ENCODE measurements at regions not wholly inside any gene's neighbourhood (a gene's known extent, or its start where the extent isn't known, plus 50 kb on each side); places are given as distances from the start of the nearest gene placed in this dataset.

- 0 out of 2 replicates have a peak, but pooled peaks cover 5% of the 10 kb centered on the region for H3K27me3 ChIP-seq (ENCODE audit: low read depth, low read length)
- no peaks in the 10 kb centered on the region for H3K4me1 ChIP-seq (ENCODE audit: low read length)
- H2AFZ ChIP-seq (ENCODE audit: low read depth, low read length), result no peak overlapping the region
- peaks cover 5% of the 10 kb centered on the region; the same call in 1 of the 2 replicates for H3K9me3 ChIP-seq (ENCODE audit: insufficient read depth, low read length)
- no peak overlapping the region for H3K9ac ChIP-seq (ENCODE audit: low read length)
- H4K20me1 ChIP-seq (ENCODE audit: insufficient read depth, low read length), result no peaks in the 10 kb centered on the region
- no peaks in the 10 kb centered on the region for H3K36me3 ChIP-seq (replicated peaks; ENCODE audit: low read depth, low read length)
- TF ChIP-seq EZH2phosphoT487 (IDR thresholded peaks at IDR 0.05; ENCODE audit: low read depth), result no peak
- TF ChIP-seq, protein P1, sequence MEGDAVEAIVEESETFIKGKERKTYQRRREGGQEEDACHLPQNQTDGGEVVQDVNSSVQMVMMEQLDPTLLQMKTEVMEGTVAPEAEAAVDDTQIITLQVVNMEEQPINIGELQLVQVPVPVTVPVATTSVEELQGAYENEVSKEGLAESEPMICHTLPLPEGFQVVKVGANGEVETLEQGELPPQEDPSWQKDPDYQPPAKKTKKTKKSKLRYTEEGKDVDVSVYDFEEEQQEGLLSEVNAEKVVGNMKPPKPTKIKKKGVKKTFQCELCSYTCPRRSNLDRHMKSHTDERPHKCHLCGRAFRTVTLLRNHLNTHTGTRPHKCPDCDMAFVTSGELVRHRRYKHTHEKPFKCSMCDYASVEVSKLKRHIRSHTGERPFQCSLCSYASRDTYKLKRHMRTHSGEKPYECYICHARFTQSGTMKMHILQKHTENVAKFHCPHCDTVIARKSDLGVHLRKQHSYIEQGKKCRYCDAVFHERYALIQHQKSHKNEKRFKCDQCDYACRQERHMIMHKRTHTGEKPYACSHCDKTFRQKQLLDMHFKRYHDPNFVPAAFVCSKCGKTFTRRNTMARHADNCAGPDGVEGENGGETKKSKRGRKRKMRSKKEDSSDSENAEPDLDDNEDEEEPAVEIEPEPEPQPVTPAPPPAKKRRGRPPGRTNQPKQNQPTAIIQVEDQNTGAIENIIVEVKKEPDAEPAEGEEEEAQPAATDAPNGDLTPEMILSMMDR (IDR thresholded peaks at IDR 0.05; ENCODE audit: low read depth, low read length), result no peak
- no peak overlapping the region for H3K4me2 ChIP-seq (ENCODE audit: low read length)
- no peaks in the 10 kb centered on the region for H3K79me2 ChIP-seq (ENCODE audit: low read length)
- no peak overlapping the region for H3K27ac ChIP-seq (ENCODE audit: low read length)
- no peak overlapping the region for H3K4me3 ChIP-seq (ENCODE audit: low read length)
Measured at GRCh38 chr18:78726326-78727056, 253.1 kb upstream of the SALL3 start.

GRCh38 chr18:78727057-78727739 lies 252.4 kb upstream of the SALL3 start:
- peaks cover 5% of the 10 kb centered on the region; the same call in 1 of the 2 replicates for H3K9me3 ChIP-seq (ENCODE audit: insufficient read depth, low read length)
- H2AFZ ChIP-seq (ENCODE audit: low read depth, low read length), result no peak overlapping the region
- H3K27me3 ChIP-seq (ENCODE audit: low read depth, low read length), result 0 out of 2 replicates have a peak, but pooled peaks cover 5% of the 10 kb centered on the region
- H4K20me1 ChIP-seq (ENCODE audit: insufficient read depth, low read length), result no peaks in the 10 kb centered on the region
- no peak overlapping the region for H3K9ac ChIP-seq (ENCODE audit: low read length)
- H3K4me2 ChIP-seq (ENCODE audit: low read length), result no peak overlapping the region
- no peak overlapping the region for H3K27ac ChIP-seq (ENCODE audit: low read length)
- H3K4me1 ChIP-seq (ENCODE audit: low read length), result no peaks in the 10 kb centered on the region
- no peak for TF ChIP-seq EZH2phosphoT487 (IDR thresholded peaks at IDR 0.05; ENCODE audit: low read depth)
- TF ChIP-seq, protein P1 (IDR thresholded peaks at IDR 0.05; ENCODE audit: low read depth, low read length), result no peak
- no peaks in the 10 kb centered on the region for H3K36me3 ChIP-seq (replicated peaks; ENCODE audit: low read depth, low read length)
- H3K79me2 ChIP-seq (ENCODE audit: low read length), result no peaks in the 10 kb centered on the region
- no peak overlapping the region for H3K4me3 ChIP-seq (ENCODE audit: low read length)

DNA sequence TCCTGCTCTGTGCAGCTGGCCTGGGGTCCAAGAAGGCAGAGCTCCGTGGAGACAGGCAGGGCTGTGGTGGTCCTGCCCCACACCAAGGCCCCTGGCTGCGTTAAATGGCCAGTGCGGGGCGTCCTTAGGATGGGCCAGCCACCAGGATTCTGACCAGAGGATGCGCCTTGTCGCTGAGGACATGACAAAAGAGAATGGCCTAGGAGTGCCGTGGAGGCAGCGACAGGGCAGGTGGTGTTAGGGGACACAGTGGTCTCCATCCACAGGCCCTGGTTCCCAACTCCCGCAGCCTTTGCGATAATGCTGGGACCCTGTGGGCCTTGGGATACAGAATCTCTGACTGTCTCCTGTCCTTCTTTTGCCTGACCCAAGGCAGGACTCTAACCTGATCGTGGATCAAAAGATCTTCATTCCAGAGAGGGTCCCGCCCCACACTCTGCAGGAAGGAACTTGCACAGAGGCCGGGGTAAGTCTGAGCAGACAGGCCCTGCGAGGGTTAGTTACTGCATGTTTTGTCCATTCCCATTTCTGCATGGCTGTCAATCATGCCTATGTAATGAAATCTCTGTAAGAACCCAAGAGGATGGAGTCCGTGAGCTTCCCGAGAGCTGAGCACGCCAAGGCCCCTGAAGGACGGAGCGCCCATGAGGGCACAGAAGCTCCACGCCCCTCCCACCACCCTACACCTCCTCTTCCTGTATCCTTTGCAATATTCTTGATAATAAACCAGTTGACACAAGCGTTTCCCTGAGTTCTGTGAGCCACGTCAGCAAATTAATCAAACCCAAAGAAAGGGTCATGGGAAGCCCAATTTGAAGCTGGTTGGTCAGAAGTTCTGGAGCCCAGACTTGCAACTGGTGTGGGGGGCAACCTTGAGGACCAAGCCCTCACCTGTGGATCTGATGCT lies 251.5 kb upstream of the SALL3 start:
- H3K9ac ChIP-seq (ENCODE audit: low read length), result no peak overlapping the region
- no peak overlapping the region for H3K4me3 ChIP-seq (ENCODE audit: low read length)
- H3K9me3 ChIP-seq (ENCODE audit: insufficient read depth, low read length), result peaks cover 5% of the 10 kb centered on the region; the same call in 1 of the 2 replicates
- H4K20me1 ChIP-seq (ENCODE audit: insufficient read depth, low read length), result no peaks in the 10 kb centered on the region
- 0 out of 2 replicates have a peak, but pooled peaks cover 5% of the 10 kb centered on the region for H3K27me3 ChIP-seq (ENCODE audit: low read depth, low read length)
- H3K4me2 ChIP-seq (ENCODE audit: low read length), result no peak overlapping the region
- no peak for TF ChIP-seq EZH2phosphoT487 (IDR thresholded peaks at IDR 0.05; ENCODE audit: low read depth)
- TF ChIP-seq, protein P1 (IDR thresholded peaks at IDR 0.05; ENCODE audit: low read depth, low read length), result no peak
- no peaks in the 10 kb centered on the region for H3K36me3 ChIP-seq (replicated peaks; ENCODE audit: low read depth, low read length)
- no peak overlapping the region for H2AFZ ChIP-seq (ENCODE audit: low read depth, low read length)
- no peaks in the 10 kb centered on the region for H3K4me1 ChIP-seq (ENCODE audit: low read length)
- H3K79me2 ChIP-seq (ENCODE audit: low read length), result no peaks in the 10 kb centered on the region
- no peak overlapping the region for H3K27ac ChIP-seq (ENCODE audit: low read length)
